OCI-LY7 (cell line): ENCODE measurements at regions not wholly inside any gene's neighbourhood (a gene's known extent, or its start where the extent isn't known, plus 50 kb on each side); places are given as distances from the start of the nearest gene placed in this dataset.

Experiments
- EZH2phosphoT487 ChIP-seq: fragments of 200-600 bp; sonication (generic); IDR thresholded peaks from 2 replicates; pipeline ENCODE4 v1.6.1; 2018; ENCODE audit warnings: low read depth, borderline replicate concordance, mild to moderate bottlenecking, mixed run types, antibody characterized with exemption, low read length, moderate library complexity, mixed read lengths
- TF ChIP-seq, protein P1 (sequence below): fragments of 200-600 bp; sonication (generic); conservative IDR thresholded peaks from 2 replicates; pipeline ENCODE4 v1.5.1; 2014; ENCODE audit warnings: mild to moderate bottlenecking, antibody characterized with exemption, low read length, moderate library complexity, mixed read lengths

DNA sequence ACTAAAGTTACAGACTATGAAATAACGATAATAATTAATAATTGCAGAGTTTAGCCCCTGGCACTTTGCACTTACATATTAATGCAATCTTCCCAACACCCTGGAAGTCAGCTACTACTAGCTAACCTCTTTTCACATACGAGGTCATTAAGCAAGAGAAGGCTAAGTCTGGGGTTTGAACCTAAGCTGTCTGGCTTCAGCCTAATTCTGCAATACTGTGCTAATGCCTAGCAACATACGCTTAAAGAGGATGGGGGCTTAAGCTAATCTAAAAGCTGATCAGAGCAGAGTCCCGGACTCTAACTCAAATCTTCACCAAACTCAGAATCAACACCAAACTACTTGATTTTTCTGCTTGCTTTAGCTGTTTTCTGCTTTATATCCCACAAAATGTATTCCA is 168.7 kb upstream of the GNAI1 start:
- TF ChIP-seq, protein P1, sequence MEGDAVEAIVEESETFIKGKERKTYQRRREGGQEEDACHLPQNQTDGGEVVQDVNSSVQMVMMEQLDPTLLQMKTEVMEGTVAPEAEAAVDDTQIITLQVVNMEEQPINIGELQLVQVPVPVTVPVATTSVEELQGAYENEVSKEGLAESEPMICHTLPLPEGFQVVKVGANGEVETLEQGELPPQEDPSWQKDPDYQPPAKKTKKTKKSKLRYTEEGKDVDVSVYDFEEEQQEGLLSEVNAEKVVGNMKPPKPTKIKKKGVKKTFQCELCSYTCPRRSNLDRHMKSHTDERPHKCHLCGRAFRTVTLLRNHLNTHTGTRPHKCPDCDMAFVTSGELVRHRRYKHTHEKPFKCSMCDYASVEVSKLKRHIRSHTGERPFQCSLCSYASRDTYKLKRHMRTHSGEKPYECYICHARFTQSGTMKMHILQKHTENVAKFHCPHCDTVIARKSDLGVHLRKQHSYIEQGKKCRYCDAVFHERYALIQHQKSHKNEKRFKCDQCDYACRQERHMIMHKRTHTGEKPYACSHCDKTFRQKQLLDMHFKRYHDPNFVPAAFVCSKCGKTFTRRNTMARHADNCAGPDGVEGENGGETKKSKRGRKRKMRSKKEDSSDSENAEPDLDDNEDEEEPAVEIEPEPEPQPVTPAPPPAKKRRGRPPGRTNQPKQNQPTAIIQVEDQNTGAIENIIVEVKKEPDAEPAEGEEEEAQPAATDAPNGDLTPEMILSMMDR = no peak
- TF ChIP-seq EZH2phosphoT487 = no peak
